ENCODE measurements at regions not wholly inside any gene's neighbourhood (a gene's known extent, or its start where the extent isn't known, plus 50 kb on each side); places are given as distances from the start of the nearest gene placed in this dataset.

- Histone ChIP-seq H3K27ac (replicated peaks) (no peak overlapping the region), H3K27me3 (ENCODE audit: insufficient read depth, poor library complexity, severe bottlenecking) (no peaks in the 10 kb centered on the region), H3K4me3 (replicated peaks; ENCODE audit: insufficient read depth, low read length) (no peak overlapping the region)
- no peak for DNase-seq (ENCODE audit: low read depth in 1 of 2, low spot score in 1 of 2)
- TF ChIP-seq POLR2AphosphoS5 (IDR thresholded peaks at IDR 0.05; ENCODE audit: low read depth) (no peak), GABPA (IDR thresholded peaks at IDR 0.05; ENCODE audit: low read depth) (no peak), CTCF (IDR thresholded peaks at IDR 0.05; ENCODE audit: insufficient read depth, low read length) (no peak), SPI1 (IDR thresholded peaks at IDR 0.05; ENCODE audit: borderline replicate concordance, low read depth) (no peak)
- TF ChIP-seq, protein P1, sequence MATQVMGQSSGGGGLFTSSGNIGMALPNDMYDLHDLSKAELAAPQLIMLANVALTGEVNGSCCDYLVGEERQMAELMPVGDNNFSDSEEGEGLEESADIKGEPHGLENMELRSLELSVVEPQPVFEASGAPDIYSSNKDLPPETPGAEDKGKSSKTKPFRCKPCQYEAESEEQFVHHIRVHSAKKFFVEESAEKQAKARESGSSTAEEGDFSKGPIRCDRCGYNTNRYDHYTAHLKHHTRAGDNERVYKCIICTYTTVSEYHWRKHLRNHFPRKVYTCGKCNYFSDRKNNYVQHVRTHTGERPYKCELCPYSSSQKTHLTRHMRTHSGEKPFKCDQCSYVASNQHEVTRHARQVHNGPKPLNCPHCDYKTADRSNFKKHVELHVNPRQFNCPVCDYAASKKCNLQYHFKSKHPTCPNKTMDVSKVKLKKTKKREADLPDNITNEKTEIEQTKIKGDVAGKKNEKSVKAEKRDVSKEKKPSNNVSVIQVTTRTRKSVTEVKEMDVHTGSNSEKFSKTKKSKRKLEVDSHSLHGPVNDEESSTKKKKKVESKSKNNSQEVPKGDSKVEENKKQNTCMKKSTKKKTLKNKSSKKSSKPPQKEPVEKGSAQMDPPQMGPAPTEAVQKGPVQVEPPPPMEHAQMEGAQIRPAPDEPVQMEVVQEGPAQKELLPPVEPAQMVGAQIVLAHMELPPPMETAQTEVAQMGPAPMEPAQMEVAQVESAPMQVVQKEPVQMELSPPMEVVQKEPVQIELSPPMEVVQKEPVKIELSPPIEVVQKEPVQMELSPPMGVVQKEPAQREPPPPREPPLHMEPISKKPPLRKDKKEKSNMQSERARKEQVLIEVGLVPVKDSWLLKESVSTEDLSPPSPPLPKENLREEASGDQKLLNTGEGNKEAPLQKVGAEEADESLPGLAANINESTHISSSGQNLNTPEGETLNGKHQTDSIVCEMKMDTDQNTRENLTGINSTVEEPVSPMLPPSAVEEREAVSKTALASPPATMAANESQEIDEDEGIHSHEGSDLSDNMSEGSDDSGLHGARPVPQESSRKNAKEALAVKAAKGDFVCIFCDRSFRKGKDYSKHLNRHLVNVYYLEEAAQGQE (IDR thresholded peaks at IDR 0.05; ENCODE audit: insufficient replicate concordance, low read depth), result no peak
These were observed 283.4 kb downstream of the PRDM2 start for GRCh38 chr1:13983393-13983792.

- Histone ChIP-seq H3K27me3 (ENCODE audit: insufficient read depth, poor library complexity, severe bottlenecking) (no peaks in the 10 kb centered on the region), H3K27ac (replicated peaks) (no peak overlapping the region), H3K4me3 (replicated peaks; ENCODE audit: insufficient read depth, low read length) (no peak overlapping the region)
- no peak for DNase-seq (ENCODE audit: low read depth in 1 of 2, low spot score in 1 of 2)
- TF ChIP-seq SPI1 (IDR thresholded peaks at IDR 0.05; ENCODE audit: borderline replicate concordance, low read depth), result no peak
- TF ChIP-seq, protein P1 (IDR thresholded peaks at IDR 0.05; ENCODE audit: insufficient replicate concordance, low read depth), result no peak
- TF ChIP-seq CTCF (IDR thresholded peaks at IDR 0.05; ENCODE audit: insufficient read depth, low read length), result no peak
- TF ChIP-seq POLR2AphosphoS5 (IDR thresholded peaks at IDR 0.05; ENCODE audit: low read depth), result no peak
- no peak for TF ChIP-seq GABPA (IDR thresholded peaks at IDR 0.05; ENCODE audit: low read depth)
These were observed 291.0 kb downstream of the PRDM2 start for GRCh38 chr1:13990939-13991338.

DNA sequence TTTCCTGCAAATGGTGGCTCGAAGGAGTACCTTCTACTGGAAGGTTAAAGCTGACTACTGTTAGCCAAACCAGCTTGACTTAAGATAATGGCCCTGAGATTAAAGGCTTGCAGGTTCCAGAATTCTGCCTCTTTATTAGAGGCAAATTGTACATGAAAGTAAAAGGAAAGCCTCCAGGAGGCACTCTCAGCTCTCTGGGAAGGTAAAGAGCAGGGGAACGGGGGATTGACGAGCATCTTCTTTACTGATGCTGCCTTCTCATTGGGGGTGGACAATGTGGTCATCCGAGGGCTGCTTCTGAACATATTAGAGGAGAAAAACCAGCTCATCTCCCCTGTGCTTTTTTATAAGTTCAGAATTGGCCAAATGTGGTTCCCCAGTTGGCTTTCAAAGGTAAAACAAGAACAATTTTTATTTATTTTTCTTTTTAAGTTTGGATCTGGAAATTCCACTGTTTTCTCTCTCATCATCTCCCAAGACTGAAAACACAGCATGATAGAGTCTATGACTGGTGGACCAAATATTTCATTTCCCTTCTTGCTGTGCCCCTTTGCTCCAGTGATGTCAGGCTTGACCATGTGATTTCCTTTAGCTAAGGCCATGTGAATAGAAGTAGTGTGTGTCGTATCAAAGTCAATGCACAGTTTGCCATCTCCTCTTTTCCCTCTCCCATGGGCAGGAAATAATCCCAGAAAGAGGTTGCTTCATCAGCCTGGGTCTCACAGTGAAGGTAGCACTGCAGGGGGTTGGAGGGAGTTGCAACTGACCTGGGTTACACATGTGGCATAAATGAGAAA is 292.7 kb downstream of the PRDM2 start:
- no peaks in the 10 kb centered on the region for H3K27me3 ChIP-seq (ENCODE audit: insufficient read depth, poor library complexity, severe bottlenecking)
- H3K27ac ChIP-seq (replicated peaks), result no peak overlapping the region
- no peak overlapping the region for H3K4me3 ChIP-seq (replicated peaks; ENCODE audit: insufficient read depth, low read length)
- no peak for TF ChIP-seq GABPA (IDR thresholded peaks at IDR 0.05; ENCODE audit: low read depth)
- TF ChIP-seq SPI1 (IDR thresholded peaks at IDR 0.05; ENCODE audit: borderline replicate concordance, low read depth), result no peak
- TF ChIP-seq CTCF (IDR thresholded peaks at IDR 0.05; ENCODE audit: insufficient read depth, low read length), result no peak
- TF ChIP-seq, protein P1 (IDR thresholded peaks at IDR 0.05; ENCODE audit: insufficient replicate concordance, low read depth), result no peak
- DNase-seq (ENCODE audit: low read depth in 1 of 2, low spot score in 1 of 2), result no peak
